T follicular helper cell (primary cell): ENCODE measurements at regions not wholly inside any gene's neighbourhood (a gene's known extent, or its start where the extent isn't known, plus 50 kb on each side); places are given as distances from the start of the nearest gene placed in this dataset.
"Not testable (repeated sequence)": the region's sequence is repeated elsewhere in the genome, so short reads cannot be mapped to it uniquely, and the experiment has no call there.

Experiments used
- DNase-seq: peaks from one replicate; pipeline ENCODE4 v3.0.0-alpha.2; 2020; ENCODE audit warnings: low read depth

GRCh38 chr1:25021591-25022215, 91.6 kb upstream of the RUNX3 start:
- no peak for DNase-seq

DNA sequence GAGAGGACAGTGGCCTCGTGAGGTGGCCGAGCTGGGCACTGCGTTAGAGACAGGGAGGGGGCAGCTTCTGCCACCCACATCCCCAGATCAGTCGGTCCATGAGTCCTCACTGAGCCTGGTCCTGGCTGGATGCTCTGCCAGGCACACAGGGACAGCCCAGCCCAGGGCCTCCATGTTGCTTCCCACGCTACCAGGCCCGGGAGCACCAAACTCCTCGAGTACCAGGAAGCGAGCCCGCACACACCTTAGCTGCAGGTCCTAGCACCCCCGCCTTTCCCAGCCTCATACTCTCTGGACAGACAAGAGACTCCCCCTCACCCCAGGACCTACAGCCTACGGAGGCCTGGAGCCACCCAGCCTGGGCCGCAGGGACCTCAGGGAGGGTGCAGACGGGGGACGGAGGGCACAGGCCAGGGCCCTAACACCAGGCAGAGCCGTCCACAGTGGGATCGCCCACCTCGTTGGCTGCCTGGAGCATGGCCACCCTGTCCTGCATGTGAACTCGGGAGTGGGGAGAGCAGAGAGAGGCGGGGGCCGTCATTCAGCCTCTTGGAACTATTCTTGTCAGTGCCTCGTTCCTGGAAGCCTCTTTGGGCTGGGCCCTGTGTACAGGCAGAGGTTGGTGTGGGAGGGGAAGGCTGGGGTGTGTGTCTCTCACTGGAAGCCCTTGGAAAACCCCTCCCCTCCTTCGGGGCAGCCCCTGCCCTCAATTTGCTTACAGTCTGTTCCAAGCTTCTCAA, 90.9 kb upstream of the RUNX3 start:
- DNase-seq = no peak

- no peak for DNase-seq
Observed at GRCh38 chr1:25020173-25020845, 90.2 kb upstream of the RUNX3 start.

- no peak for DNase-seq
Observed at GRCh38 chr1:25019337-25020172, 89.5 kb upstream of the RUNX3 start.

GRCh38 chr1:25018943-25019336, 88.9 kb upstream of the RUNX3 start:
- DNase-seq = no peak

GRCh38 chr1:25018110-25018735, 88.1 kb upstream of the RUNX3 start:
- DNase-seq = no peak

- DNase-seq = no peak
Observed at GRCh38 chr1:25017436-25018109, 87.5 kb upstream of the RUNX3 start.

DNA sequence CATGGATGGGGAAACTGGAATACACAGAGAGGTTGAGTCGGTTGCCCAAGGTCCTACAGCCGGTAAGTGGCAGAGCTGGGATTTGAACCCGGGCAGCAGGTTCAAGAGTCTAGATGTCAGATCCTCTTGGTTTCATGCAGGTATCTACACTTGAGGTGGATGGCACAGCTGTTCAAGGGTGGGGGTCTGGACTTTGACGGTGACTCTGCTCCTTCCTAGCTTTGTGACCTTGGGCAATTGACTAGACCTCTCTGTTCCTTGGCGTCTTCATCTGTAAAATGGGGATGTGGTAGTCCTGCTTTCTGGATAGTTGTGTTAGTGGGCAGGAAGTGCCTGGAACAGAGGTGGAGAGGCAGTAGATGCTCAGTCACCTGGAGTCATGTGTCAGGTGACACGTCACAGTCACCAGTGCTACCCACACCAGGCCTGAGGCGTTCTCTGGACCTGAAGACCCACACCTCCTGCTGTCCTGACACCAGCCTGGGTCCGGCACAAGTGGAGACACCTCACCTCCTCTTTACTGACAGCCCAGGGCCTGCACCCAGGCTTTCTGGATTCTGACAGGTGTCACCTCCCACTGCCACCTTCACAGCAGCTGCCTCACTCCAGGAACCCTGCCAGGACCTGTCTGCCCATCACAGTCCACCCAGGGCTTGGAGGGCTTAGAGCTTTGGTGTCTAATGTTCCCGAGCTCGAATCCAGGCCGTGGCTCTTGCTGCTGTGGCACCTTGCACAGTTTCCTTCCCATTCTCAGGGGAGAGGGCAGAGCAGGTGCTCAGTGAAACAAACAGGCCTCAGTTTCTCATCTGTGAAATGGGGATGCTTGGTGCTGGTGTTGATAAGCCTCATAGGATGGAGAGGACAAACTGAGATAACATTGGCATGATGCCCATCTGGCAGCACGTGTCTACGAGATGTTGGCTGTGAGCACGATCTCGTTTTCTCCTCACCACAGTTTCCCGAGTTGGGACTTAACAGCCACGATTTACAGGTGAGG, 83.2 kb upstream of the RUNX3 start:
- DNase-seq = no peak

- DNase-seq = no peak
Observed at GRCh38 chr1:25011943-25012638, 82.0 kb upstream of the RUNX3 start.

GRCh38 chr1:25011275-25011674, 81.2 kb upstream of the RUNX3 start:
- no peak for DNase-seq

- no peak for DNase-seq
Observed at GRCh38 chr1:25009671-25010262, 79.7 kb upstream of the RUNX3 start.

DNA sequence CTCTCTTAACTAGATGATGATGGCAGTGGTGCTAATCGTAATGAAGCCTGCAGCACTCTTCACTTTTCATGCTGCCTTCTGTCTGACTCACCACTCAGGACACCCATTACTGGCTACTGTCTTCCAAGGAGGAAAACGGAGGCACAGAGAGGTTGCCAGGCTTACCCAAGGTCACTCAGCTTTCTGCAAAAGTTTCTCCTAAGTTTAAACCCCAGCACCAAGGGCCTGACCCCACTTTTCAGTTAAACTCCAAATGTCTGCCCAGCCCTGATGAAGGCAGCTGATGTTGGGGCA, 78.1 kb upstream of the RUNX3 start:
- DNase-seq = no peak

- DNase-seq = not testable (repeated sequence)
Observed at GRCh38 chr1:25007390-25008191, 77.5 kb upstream of the RUNX3 start.

GRCh38 chr1:25006770-25007169, 76.7 kb upstream of the RUNX3 start:
- no peak for DNase-seq

DNA sequence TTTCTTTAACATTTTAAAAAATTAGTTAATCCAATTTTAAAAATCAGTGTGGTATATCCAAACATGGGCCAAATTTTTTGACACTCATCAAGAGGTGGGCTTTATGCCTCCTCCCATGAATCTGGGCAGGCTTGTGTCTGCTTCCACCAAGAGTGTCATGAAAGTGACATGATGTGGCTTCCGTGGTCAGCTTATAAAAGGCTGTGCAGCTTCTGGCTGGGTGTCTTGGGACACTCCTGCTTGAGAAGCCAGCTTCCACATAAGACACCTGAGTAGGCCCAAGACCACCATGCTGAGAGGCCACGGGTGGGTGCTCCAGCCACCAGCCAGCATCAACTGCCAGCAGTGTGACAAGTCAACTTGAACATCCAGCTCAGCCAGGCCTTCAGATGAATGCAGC, 74.3 kb upstream of the RUNX3 start:
- no peak for DNase-seq

DNA sequence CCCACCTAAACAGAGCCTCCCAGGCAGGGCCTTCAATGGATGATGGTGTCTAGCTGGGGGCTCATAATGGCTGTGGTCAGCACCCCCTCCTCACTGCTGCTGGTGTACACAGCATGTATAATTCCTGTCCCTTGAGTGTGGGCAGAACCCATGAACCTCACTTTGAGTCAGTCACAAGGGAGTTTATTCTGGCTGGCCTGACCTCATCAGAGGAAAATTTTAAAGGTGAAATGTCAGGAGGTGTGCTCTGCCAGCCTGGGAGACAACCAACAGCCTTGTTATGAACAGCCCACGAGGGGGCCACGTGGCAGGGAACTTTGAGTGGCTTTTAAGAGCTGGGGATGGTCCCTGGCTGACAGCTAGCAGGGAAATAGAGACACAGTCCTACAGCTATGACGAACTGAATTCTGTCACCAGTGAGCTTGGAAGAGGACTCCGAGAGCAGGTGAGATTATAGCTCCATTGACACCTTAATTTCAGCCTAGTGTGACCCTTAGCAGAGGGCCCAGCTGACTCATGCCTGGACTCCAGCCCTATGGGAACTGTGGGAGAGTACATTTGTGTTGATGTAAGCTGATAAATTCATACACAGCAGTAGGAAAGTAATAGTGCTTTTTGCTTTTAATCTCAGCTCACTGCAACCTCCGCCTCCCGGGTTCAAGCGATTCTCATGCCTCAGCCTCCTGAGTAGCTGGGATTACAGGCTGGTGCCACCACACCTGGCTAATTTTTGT, 73.5 kb upstream of the RUNX3 start:
- no peak for DNase-seq

DNA sequence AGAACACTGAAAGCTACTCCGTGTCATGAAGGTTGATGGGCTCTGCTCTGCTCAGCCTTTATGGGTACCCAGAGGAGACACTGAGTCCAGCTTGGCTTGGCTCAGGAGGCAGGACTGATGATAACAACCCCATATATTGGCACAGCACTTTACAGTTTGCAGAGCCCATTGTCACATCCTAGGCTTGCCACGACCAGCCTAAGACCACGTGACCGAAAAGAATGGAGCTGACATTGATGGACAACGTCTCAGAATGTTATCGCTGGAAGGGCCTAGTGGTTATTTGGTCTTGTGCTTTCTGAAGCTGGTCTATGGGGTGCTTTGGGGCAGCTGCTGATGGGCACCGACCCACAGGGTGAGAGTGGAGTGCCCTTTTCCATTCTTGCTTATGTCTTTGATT, 72.9 kb upstream of the RUNX3 start:
- no peak for DNase-seq
